Endothelial cell (in vitro differentiated cells): ENCODE measurements at regions not wholly inside any gene's neighbourhood (a gene's known extent, or its start where the extent isn't known, plus 50 kb on each side); places are given as distances from the start of the nearest gene placed in this dataset.

Experiments
- DNase-seq: peaks from one replicate; pipeline ENCODE4 v3.0.0; 2021; ENCODE audit warnings: low spot score
- H3K27ac Mint-ChIP-seq: one replicate; pipeline ENCODE4 v1.8.0; 2021; ENCODE audit warnings: mixed read lengths, inconsistent platforms; ENCODE audit not compliant: unreplicated experiment
- H3K27me3 Mint-ChIP-seq: one replicate; pipeline ENCODE4 v1.8.0; 2021; ENCODE audit warnings: mild to moderate bottlenecking, moderate library complexity, mixed read lengths, inconsistent platforms; ENCODE audit not compliant: unreplicated experiment
- H3K36me3 Mint-ChIP-seq: one replicate; pipeline ENCODE4 v1.8.0; 2021; ENCODE audit warnings: mild to moderate bottlenecking, low read depth, mixed read lengths, inconsistent platforms; ENCODE audit not compliant: unreplicated experiment
- H3K4me1 Mint-ChIP-seq: one replicate; pipeline ENCODE4 v1.8.0; 2021; ENCODE audit warnings: mild to moderate bottlenecking, mixed read lengths, inconsistent platforms; ENCODE audit not compliant: unreplicated experiment
- H3K4me3 Mint-ChIP-seq: one replicate; pipeline ENCODE4 v1.8.0; 2021; ENCODE audit warnings: mild to moderate bottlenecking, mixed read lengths, inconsistent platforms; ENCODE audit not compliant: unreplicated experiment
- H3K9me3 Mint-ChIP-seq: one replicate; pipeline ENCODE4 v1.8.0; 2021; ENCODE audit warnings: mixed read lengths, inconsistent platforms; ENCODE audit not compliant: unreplicated experiment
- CTCF ChIP-seq: fragments of 200-600 bp; sonication (generic); IDR thresholded peaks from one replicate; pipeline ENCODE4 v1.5.0; 2021; ENCODE audit warnings: antibody characterized with exemption; ENCODE audit not compliant: unreplicated experiment

- no peak for DNase-seq
- no peak for TF ChIP-seq CTCF
- no peaks in the 10 kb centered on the region for H3K36me3 Mint-ChIP-seq
- H3K4me3 Mint-ChIP-seq, result no peak overlapping the region
- peaks cover 26% of the 10 kb centered on the region for H3K4me1 Mint-ChIP-seq
- H3K9me3 Mint-ChIP-seq, result no peaks in the 10 kb centered on the region
- H3K27ac Mint-ChIP-seq, result peak overlapping the region; percentile 78
- H3K27me3 Mint-ChIP-seq, result no peaks in the 10 kb centered on the region
Measured at GRCh38 chr14:89720741-89721729, 233.5 kb downstream of the EFCAB11 start.

- DNase-seq, result no peak
- TF ChIP-seq CTCF, result no peak
- H3K36me3 Mint-ChIP-seq, result no peaks in the 10 kb centered on the region
- peak overlapping the region; percentile 85 for H3K27ac Mint-ChIP-seq
- peaks cover 26% of the 10 kb centered on the region for H3K4me1 Mint-ChIP-seq
- no peaks in the 10 kb centered on the region for H3K27me3 Mint-ChIP-seq
- no peak overlapping the region for H3K4me3 Mint-ChIP-seq
- no peaks in the 10 kb centered on the region for H3K9me3 Mint-ChIP-seq
Measured at GRCh38 chr14:89720076-89720687, 234.3 kb downstream of the EFCAB11 start.

- Mint-ChIP-seq H3K9me3 (no peaks in the 10 kb centered on the region), H3K27ac (no peak overlapping the region), H3K4me1 (peaks cover 26% of the 10 kb centered on the region), H3K4me3 (no peak overlapping the region), H3K36me3 (no peaks in the 10 kb centered on the region), H3K27me3 (no peaks in the 10 kb centered on the region)
- TF ChIP-seq CTCF, result no peak
- DNase-seq, result no peak
Measured at GRCh38 chr14:89719366-89720075, 235.0 kb downstream of the EFCAB11 start.

- peaks cover 7% of the 10 kb centered on the region for H3K27me3 Mint-ChIP-seq
- H3K4me3 Mint-ChIP-seq, result no peak overlapping the region
- DNase-seq, result no peak
- no peaks in the 10 kb centered on the region for H3K36me3 Mint-ChIP-seq
- no peak overlapping the region for H3K27ac Mint-ChIP-seq
- H3K9me3 Mint-ChIP-seq, result no peaks in the 10 kb centered on the region
- H3K4me1 Mint-ChIP-seq, result no peaks in the 10 kb centered on the region
- TF ChIP-seq CTCF, result no peak
Measured at GRCh38 chr14:89708982-89709625, 245.4 kb downstream of the EFCAB11 start.
